Smooth muscle cell (in vitro differentiated cells): ENCODE measurements at regions not wholly inside any gene's neighbourhood (a gene's known extent, or its start where the extent isn't known, plus 50 kb on each side); places are given as distances from the start of the nearest gene placed in this dataset.

Experiments used
- DNase-seq: peaks from one replicate; lab custom pipeline; 2025; ENCODE audit not compliant: unreplicated experiment; lab: John Stamatoyannopoulos, UW
- H2AFZ ChIP-seq: fragments of 200-600 bp; sonication (generic); 2 replicates; pipeline ENCODE4 v1.6.0; 2016; ENCODE audit warnings: antibody characterized with exemption, low read depth, mild to moderate bottlenecking
- H3F3A ChIP-seq: fragments of 200-600 bp; sonication (generic); 2 replicates; pipeline ENCODE4 v1.6.0; 2017; ENCODE audit warnings: antibody characterized with exemption, low read depth
- H3K27ac ChIP-seq: fragments of 200-600 bp; sonication (generic); 2 replicates; pipeline ENCODE4 v1.5.1; 2016; ENCODE audit warnings: low read depth, mild to moderate bottlenecking
- H3K27me3 ChIP-seq: fragments of 200-600 bp; sonication (generic); 2 replicates; pipeline ENCODE4 v1.6.1; 2016; ENCODE audit warnings: low read depth, mild to moderate bottlenecking
- H3K36me3 ChIP-seq: fragments of 200-600 bp; sonication (generic); 2 replicates; pipeline ENCODE4 v1.5.1; 2016; ENCODE audit warnings: low read depth
- H3K4me1 ChIP-seq: fragments of 200-600 bp; sonication (generic); 2 replicates; pipeline ENCODE4 v1.5.1; 2016; ENCODE audit warnings: low read depth
- H3K4me2 ChIP-seq: fragments of 200-600 bp; sonication (generic); 2 replicates; pipeline ENCODE4 v1.6.0; 2016; ENCODE audit warnings: mild to moderate bottlenecking
- H3K4me3 ChIP-seq: fragments of 200-600 bp; sonication (generic); 2 replicates; pipeline ENCODE4 v1.5.1; 2016; ENCODE audit warnings: mild to moderate bottlenecking
- H3K79me2 ChIP-seq: fragments of 200-600 bp; sonication (generic); 2 replicates; pipeline ENCODE4 v1.6.0; 2016; ENCODE audit warnings: low read depth, mild to moderate bottlenecking
- H3K9ac ChIP-seq: fragments of 200-600 bp; sonication (generic); 2 replicates; pipeline ENCODE4 v1.6.0; 2016; ENCODE audit warnings: low read depth
- H3K9me3 ChIP-seq: fragments of 200-600 bp; sonication (generic); replicated peaks from 2 replicates; pipeline ENCODE4 v1.5.1; 2016; ENCODE audit warnings: low read depth
- H4K20me1 ChIP-seq: fragments of 200-600 bp; sonication (generic); 2 replicates; pipeline ENCODE4 v1.6.0; 2016; ENCODE audit warnings: low read depth
- WGBS: methylation state at CpG from one replicate; pipeline ENCODE4 v1.1.7; 2016; ENCODE audit warnings: low lambda C conversion rate; 5-methylcytosine and 5-hydroxymethylcytosine counted together
- TF ChIP-seq, protein P1 (sequence below): fragments of 200-600 bp; sonication (generic); IDR thresholded peaks from 2 replicates; pipeline ENCODE4 v1.5.1; 2017; ENCODE audit warnings: borderline replicate concordance, mild to moderate bottlenecking, antibody characterized with exemption; ENCODE audit not compliant: insufficient read depth, poor library complexity, severe bottlenecking

DNA sequence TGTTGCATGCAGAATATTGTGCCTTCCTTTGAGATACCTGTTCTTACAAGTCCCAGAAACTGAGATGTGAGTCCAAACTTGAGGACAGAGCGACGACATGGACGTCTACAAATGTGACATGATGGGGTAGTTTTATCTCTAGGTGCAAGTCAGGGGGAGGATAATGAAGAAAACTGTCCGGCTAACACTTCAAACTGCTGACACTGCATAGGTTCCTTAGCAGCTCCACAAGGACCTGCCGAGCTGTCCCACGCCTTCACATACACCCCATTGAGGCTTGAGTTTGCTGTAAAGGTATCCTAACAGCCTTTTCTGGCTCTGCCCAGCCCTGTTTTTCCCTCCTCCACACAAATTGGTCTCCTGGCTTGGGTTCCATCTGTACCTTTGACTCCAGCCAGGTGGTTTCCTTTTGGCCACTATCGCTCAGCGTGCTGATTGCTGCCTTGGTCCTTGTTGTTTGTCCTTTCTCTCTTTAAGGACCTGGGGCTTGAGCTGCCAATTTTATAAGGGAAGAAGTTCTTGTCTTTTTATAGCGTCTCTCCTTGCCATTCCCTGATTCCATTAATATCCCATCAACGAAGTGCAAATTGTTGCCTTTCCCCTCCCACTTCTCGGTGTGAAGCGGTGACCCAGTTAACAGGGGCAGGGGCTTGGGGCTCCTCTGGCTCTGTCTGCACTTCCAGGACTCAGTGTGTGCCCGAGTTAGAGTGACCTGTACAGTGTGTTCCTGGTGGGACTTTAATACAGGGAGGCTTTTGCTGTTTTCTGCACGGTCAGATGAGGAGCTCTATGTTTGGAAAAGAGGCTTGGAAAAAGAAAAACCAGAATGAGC lies 100.3 kb downstream of the PCSK1 start:
- Histone ChIP-seq H4K20me1 (no peaks in the 10 kb centered on the region), H2AFZ (no peak overlapping the region), H3K27ac (no peak overlapping the region), H3K27me3 (no peaks in the 10 kb centered on the region), H3K4me2 (no peak overlapping the region), H3K9ac (no peak overlapping the region), H3K4me3 (no peak overlapping the region), H3K9me3 (no peaks in the 10 kb centered on the region), H3K4me1 (peaks cover 7% of the 10 kb centered on the region), H3K36me3 (no peaks in the 10 kb centered on the region), H3K79me2 (no peaks in the 10 kb centered on the region), H3F3A (no peaks in the 10 kb centered on the region)
- TF ChIP-seq, protein P1, sequence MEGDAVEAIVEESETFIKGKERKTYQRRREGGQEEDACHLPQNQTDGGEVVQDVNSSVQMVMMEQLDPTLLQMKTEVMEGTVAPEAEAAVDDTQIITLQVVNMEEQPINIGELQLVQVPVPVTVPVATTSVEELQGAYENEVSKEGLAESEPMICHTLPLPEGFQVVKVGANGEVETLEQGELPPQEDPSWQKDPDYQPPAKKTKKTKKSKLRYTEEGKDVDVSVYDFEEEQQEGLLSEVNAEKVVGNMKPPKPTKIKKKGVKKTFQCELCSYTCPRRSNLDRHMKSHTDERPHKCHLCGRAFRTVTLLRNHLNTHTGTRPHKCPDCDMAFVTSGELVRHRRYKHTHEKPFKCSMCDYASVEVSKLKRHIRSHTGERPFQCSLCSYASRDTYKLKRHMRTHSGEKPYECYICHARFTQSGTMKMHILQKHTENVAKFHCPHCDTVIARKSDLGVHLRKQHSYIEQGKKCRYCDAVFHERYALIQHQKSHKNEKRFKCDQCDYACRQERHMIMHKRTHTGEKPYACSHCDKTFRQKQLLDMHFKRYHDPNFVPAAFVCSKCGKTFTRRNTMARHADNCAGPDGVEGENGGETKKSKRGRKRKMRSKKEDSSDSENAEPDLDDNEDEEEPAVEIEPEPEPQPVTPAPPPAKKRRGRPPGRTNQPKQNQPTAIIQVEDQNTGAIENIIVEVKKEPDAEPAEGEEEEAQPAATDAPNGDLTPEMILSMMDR: no peak
- no peak for DNase-seq
- 94% methylated on average over 14 of the region's 14 CpGs for WGBS

DNA sequence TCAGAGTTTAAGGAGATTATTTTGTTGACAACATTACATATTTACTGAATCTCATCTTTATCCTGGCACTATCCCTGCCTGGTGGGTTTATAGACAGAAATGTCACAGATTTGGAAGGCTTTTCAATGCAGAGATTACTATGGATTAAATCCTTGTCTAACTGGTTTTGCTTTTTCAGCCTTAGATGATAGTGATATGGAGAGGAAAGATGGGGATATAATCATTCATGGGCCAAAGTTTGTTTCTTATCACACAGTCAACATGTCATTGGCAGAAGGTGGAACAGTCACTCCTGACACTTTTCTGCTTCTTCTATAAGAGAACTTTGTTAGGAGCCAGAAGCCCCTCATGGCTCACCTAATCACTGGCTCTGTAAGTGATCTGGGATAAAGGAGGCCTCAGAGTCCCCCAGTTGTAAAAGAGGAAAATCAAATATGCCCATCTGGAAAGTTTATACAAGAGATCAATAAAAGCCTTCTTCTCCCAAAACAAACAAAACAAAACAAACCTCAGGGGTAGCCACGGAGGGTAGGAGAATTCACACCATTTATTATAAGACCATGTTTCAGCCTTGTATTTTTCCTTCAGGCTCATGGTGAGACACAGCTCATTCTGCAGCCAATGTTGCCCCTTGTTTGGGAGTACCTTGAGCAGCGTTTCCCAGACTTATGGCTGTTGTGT lies 101.2 kb downstream of the PCSK1 start:
- TF ChIP-seq, protein P1: no peak
- Histone ChIP-seq H3K9me3 (no peaks in the 10 kb centered on the region), H3K9ac (no peak overlapping the region), H3K4me2 (no peak overlapping the region), H3K79me2 (no peaks in the 10 kb centered on the region), H3K4me3 (no peak overlapping the region), H4K20me1 (no peaks in the 10 kb centered on the region), H3K27ac (no peak overlapping the region), H3K36me3 (no peaks in the 10 kb centered on the region), H3K4me1 (peaks cover 7% of the 10 kb centered on the region), H2AFZ (no peak overlapping the region), H3F3A (no peaks in the 10 kb centered on the region), H3K27me3 (no peaks in the 10 kb centered on the region)
- 80% methylated on average over 2 of the region's 2 CpGs for WGBS
- DNase-seq: no peak

DNA sequence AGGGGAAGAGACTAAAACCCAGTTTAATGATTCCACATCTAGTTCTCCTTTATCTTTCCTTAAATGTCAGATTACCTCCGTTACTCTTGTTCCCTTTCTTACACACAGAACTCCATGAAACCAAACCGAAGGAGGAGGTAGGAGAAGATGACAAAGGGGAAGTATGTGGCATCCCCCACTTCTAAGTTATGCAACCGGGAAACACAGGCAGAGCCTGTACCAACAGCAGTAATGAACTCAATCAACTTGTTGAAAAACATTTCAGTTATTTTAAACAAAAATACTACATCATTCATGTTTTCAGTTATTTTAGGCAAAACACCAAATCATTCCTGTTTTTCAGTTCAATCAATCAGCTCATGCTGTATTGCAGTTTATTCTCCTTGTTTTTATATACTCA lies 101.8 kb downstream of the PCSK1 start:
- WGBS: 82% methylated on average over 3 of the region's 3 CpGs
- Histone ChIP-seq H3K36me3 (no peaks in the 10 kb centered on the region), H3K79me2 (no peaks in the 10 kb centered on the region), H3K4me2 (no peak overlapping the region), H3K27ac (no peak overlapping the region), H4K20me1 (no peaks in the 10 kb centered on the region), H3K4me3 (no peak overlapping the region), H3K4me1 (peaks cover 6% of the 10 kb centered on the region), H3F3A (no peaks in the 10 kb centered on the region), H2AFZ (peak overlapping the region; percentile 39), H3K9me3 (no peaks in the 10 kb centered on the region), H3K9ac (no peak overlapping the region), H3K27me3 (no peaks in the 10 kb centered on the region)
- TF ChIP-seq, protein P1: no peak
- DNase-seq: no peak
